GM23338 (cell line): ENCODE measurements at regions not wholly inside any gene's neighbourhood (a gene's known extent, or its start where the extent isn't known, plus 50 kb on each side); places are given as distances from the start of the nearest gene placed in this dataset.

Experiments used
- ATAC-seq: fragments of 200-7000 bp; cut with Tn5 transposase; 3 replicates; pipeline ENCODE4 v1.9.1; 2020
- DNase-seq: peaks from one replicate; pipeline ENCODE4 v3.0.0-alpha.2; 2015; ENCODE audit warnings: low spot score
- H2AFZ ChIP-seq: fragments of 200-600 bp; sonication (generic); 2 replicates; pipeline ENCODE4 v1.8.0; 2016; ENCODE audit warnings: antibody characterized with exemption, mild to moderate bottlenecking, moderate library complexity
- H3F3A ChIP-seq: fragments of 200-600 bp; sonication (generic); replicated peaks from 2 replicates; pipeline ENCODE4 v1.8.0; 2017; ENCODE audit warnings: antibody characterized with exemption, mixed run types, low read depth
- H3K27ac ChIP-seq: fragments of 200-600 bp; sonication (generic); 2 replicates; pipeline ENCODE4 v1.6.1; 2016; ENCODE audit warnings: low read depth
- H3K27me3 ChIP-seq: fragments of 200-600 bp; sonication (generic); 2 replicates; pipeline ENCODE4 v1.8.0; 2016; ENCODE audit warnings: mild to moderate bottlenecking, mixed run types, moderate library complexity; ENCODE audit not compliant: insufficient read depth
- H3K36me3 ChIP-seq: fragments of 200-600 bp; sonication (generic); 2 replicates; pipeline ENCODE4 v1.8.0; 2016; ENCODE audit warnings: mild to moderate bottlenecking; ENCODE audit not compliant: insufficient read depth
- H3K4me1 ChIP-seq: fragments of 200-600 bp; sonication (generic); 2 replicates; pipeline ENCODE4 v1.8.0; 2016; ENCODE audit warnings: mild to moderate bottlenecking, moderate library complexity; ENCODE audit not compliant: insufficient read depth
- H3K4me2 ChIP-seq: fragments of 200-600 bp; sonication (generic); 2 replicates; pipeline ENCODE4 v1.7.1; 2017; ENCODE audit warnings: mixed run types
- H3K4me3 ChIP-seq: fragments of 200-600 bp; sonication (generic); 2 replicates; pipeline ENCODE4 v1.6.1; 2016; ENCODE audit warnings: mixed run types
- H3K79me2 ChIP-seq: fragments of 200-600 bp; sonication (generic); replicated peaks from 2 replicates; pipeline ENCODE4 v1.8.0; 2017; ENCODE audit warnings: mild to moderate bottlenecking; ENCODE audit not compliant: insufficient read depth
- H3K9me2 ChIP-seq: fragments of 200-600 bp; sonication (generic); 2 replicates; pipeline ENCODE4 v1.8.0; 2017; ENCODE audit not compliant: insufficient read depth
- H4K20me1 ChIP-seq: fragments of 200-600 bp; sonication (generic); replicated peaks from 2 replicates; pipeline ENCODE4 v1.8.0; 2017; ENCODE audit warnings: mild to moderate bottlenecking; ENCODE audit not compliant: insufficient read depth
- H3K27ac Mint-ChIP-seq: 2 replicates; pipeline ENCODE4 v1.8.0; 2020; ENCODE audit warnings: inconsistent platforms, mild to moderate bottlenecking, moderate library complexity, mixed read lengths
- H3K27me3 Mint-ChIP-seq: 3 replicates; pipeline ENCODE4 v1.8.0; 2022; ENCODE audit warnings: low read depth, mild to moderate bottlenecking, moderate library complexity, mixed read lengths, inconsistent platforms; ENCODE audit not compliant: insufficient read depth, poor library complexity
- H3K36me3 Mint-ChIP-seq: 3 replicates; pipeline ENCODE4 v1.8.0; 2021; ENCODE audit warnings: low read depth, mild to moderate bottlenecking, inconsistent platforms, moderate library complexity, mixed read lengths
- H3K4me1 Mint-ChIP-seq: 3 replicates; pipeline ENCODE4 v1.8.0; 2020; ENCODE audit warnings: mild to moderate bottlenecking, inconsistent platforms, mixed read lengths
- H3K4me3 Mint-ChIP-seq: 3 replicates; pipeline ENCODE4 v1.8.0; 2021; ENCODE audit warnings: moderate library complexity, mild to moderate bottlenecking, inconsistent platforms, mixed read lengths
- H3K9me3 Mint-ChIP-seq: 3 replicates; pipeline ENCODE4 v1.8.0; 2020; ENCODE audit warnings: moderate library complexity, mild to moderate bottlenecking, inconsistent platforms, mixed read lengths
- CREB1 ChIP-seq: fragments of 250-450 bp; sonication (Bioruptor Pico); IDR thresholded peaks from 2 replicates; pipeline ENCODE4 v1.5.0; 2020; ENCODE audit warnings: low read depth, mild to moderate bottlenecking, moderate library complexity
- CTCF ChIP-seq, 2 experiments: fragments of 200-600 bp in 1 of 2; sonication (generic) in 1 of 2; conservative IDR thresholded peaks; 2 replicates each; pipeline versions ENCODE4 v1.5.1 to v1.6.1; 2016 to 2017; ENCODE audit warnings: antibody characterized with exemption in 2 of 2, low read depth in 2 of 2, mild to moderate bottlenecking in 2 of 2, moderate library complexity in 1 of 2
- ETS1 ChIP-seq: IDR thresholded peaks from 2 replicates; pipeline ENCODE4 v1.6.1; 2016; ENCODE audit warnings: antibody characterized with exemption
- EZH2 ChIP-seq: fragments of 200-600 bp; sonication (generic); IDR thresholded peaks from one replicate; pipeline ENCODE4 v1.8.0; 2017; ENCODE audit warnings: antibody characterized with exemption, mild to moderate bottlenecking, low read depth; ENCODE audit not compliant: unreplicated experiment
- EZH2phosphoT487 ChIP-seq: fragments of 200-600 bp; sonication (generic); IDR thresholded peaks from one replicate; pipeline ENCODE4 v1.8.1; 2018; ENCODE audit warnings: antibody characterized with exemption; ENCODE audit not compliant: unreplicated experiment
- JUNB ChIP-seq: IDR thresholded peaks from one replicate; pipeline ENCODE4 v1.6.1; 2016; ENCODE audit warnings: antibody characterized with exemption; ENCODE audit not compliant: unreplicated experiment
- NANOG ChIP-seq: IDR thresholded peaks from 2 replicates; pipeline ENCODE4 v1.6.1; 2016; ENCODE audit warnings: antibody characterized with exemption, borderline replicate concordance
- POLR2AphosphoS5 ChIP-seq: IDR thresholded peaks from 2 replicates; pipeline ENCODE4 v1.6.1; 2016; ENCODE audit warnings: antibody characterized with exemption, low read depth
- REST ChIP-seq: IDR thresholded peaks from one replicate; pipeline ENCODE4 v1.6.1; 2018; ENCODE audit warnings: antibody characterized with exemption; ENCODE audit not compliant: unreplicated experiment
- STAT1 ChIP-seq: IDR thresholded peaks from one replicate; pipeline ENCODE4 v1.6.1; 2016; ENCODE audit warnings: antibody characterized with exemption; ENCODE audit not compliant: unreplicated experiment
- ZNF114 ChIP-seq: fragments of 250-450 bp; sonication (Bioruptor Pico); IDR thresholded peaks from 2 replicates; pipeline ENCODE4 v1.5.0; 2020; ENCODE audit warnings: mild to moderate bottlenecking, moderate library complexity
- ZNF331 ChIP-seq: fragments of 250-450 bp; sonication (Bioruptor Pico); IDR thresholded peaks from 2 replicates; pipeline ENCODE4 v1.5.0; 2020; ENCODE audit warnings: low read depth, mild to moderate bottlenecking, moderate library complexity
- ZNF462 ChIP-seq: fragments of 250-450 bp; sonication (Bioruptor Pico); IDR thresholded peaks from 2 replicates; pipeline ENCODE4 v1.5.0; 2020; ENCODE audit warnings: mild to moderate bottlenecking, moderate library complexity

- H3K36me3 Mint-ChIP-seq: no peaks in the 10 kb centered on the region
- Histone ChIP-seq H3K36me3 (no peaks in the 10 kb centered on the region), H3K27ac (no peak overlapping the region), H3K4me1 (0 out of 2 replicates have a peak, but pooled peaks cover 7% of the 10 kb centered on the region), H2AFZ (no peak overlapping the region), H3K9me2 (peaks cover 7% of the 10 kb centered on the region), H3K79me2 (no peaks in the 10 kb centered on the region), H3F3A (no peaks in the 10 kb centered on the region), H3K4me3 (no peak overlapping the region), H4K20me1 (no peaks in the 10 kb centered on the region), H3K4me2 (no peak overlapping the region), H3K27me3 (no peaks in the 10 kb centered on the region)
- no peaks in the 10 kb centered on the region for H3K9me3 Mint-ChIP-seq
- ATAC-seq (no peak), DNase-seq (no peak)
- no peak overlapping the region for H3K4me3 Mint-ChIP-seq
- peaks cover 2% of the 10 kb centered on the region for H3K27me3 Mint-ChIP-seq
- TF ChIP-seq JUNB (no peak), CREB1 (CRISPR knock-in tag) (no peak), STAT1 (no peak), CTCF (conservative IDR thresholded peaks at IDR 0.05; ENCODE audit: low read depth in 2 of 2) (no peak), EZH2 (no peak), ZNF462 (CRISPR knock-in tag) (no peak), POLR2AphosphoS5 (no peak), EZH2phosphoT487 (no peak), REST (no peak), ETS1 (no peak), ZNF114 (CRISPR knock-in tag) (no peak), ZNF331 (no peak), NANOG (no peak)
- peaks cover 17% of the 10 kb centered on the region for H3K4me1 Mint-ChIP-seq
- H3K27ac Mint-ChIP-seq: no peak overlapping the region
Measured at GRCh38 chr7:17485368-17485767, 186.9 kb downstream of the AHR start.
